HCT116 (cell line): ENCODE measurements at regions not wholly inside any gene's neighbourhood (a gene's known extent, or its start where the extent isn't known, plus 50 kb on each side); places are given as distances from the start of the nearest gene placed in this dataset.

Source experiments
- ATAC-seq: fragments of 200-7000 bp; cut with Tn5 transposase; 2 replicates; pipeline ENCODE4 v1.9.1; 2020; ENCODE audit warnings: mild to moderate bottlenecking, moderate library complexity
- BruUV-seq: library from RNA; stranded (reverse); fragments of 400-500 nt; replicated peaks from 2 replicates; lab custom pipeline; 2021; lab: Mats Ljungman, UMichigan
- CTCF ChIA-PET: fragments of 300-600 bp; sonication (Branson Sonifier 250); formaldehyde crosslinking; loops from one replicate; lab custom pipeline; 2021; ENCODE audit warnings: antibody characterized with exemption; lab: Charles Lee
- POLR2A ChIA-PET: fragments of 300-600, 350-600 bp; sonication (Branson Sonifier 250); formaldehyde crosslinking; loops from one replicate; lab custom pipeline; 2021; ENCODE audit warnings: antibody characterized with exemption; lab: Charles Lee
- RAD21 ChIA-PET, 2 experiments: fragments of 300-600 bp; sonication (Branson Sonifier 250); formaldehyde crosslinking; loops; one replicate each; lab custom pipeline; 2023; ENCODE audit warnings: low total read pairs in 2 of 2; ENCODE audit not compliant: uncharacterized antibody in 2 of 2, unreplicated experiment in 2 of 2, low non-redundant PET in 1 of 2; lab: Charles Lee
- DNase-seq: peaks from one replicate; pipeline ENCODE4 v3.0.0-alpha.2; 2010; ENCODE audit warnings: low read depth, low spot score
- H2AFZ ChIP-seq: fragments of 200-600 bp; shearing (Covaris generic), sonication (generic); 2 replicates; pipeline ENCODE4 v1.6.1; 2017; ENCODE audit warnings: low read depth, mixed run types, mixed read lengths, antibody characterized with exemption, low read length; ENCODE audit not compliant: poor library complexity, severe bottlenecking
- H3K27ac ChIP-seq: 2 replicates; pipeline ENCODE4 v1.5.1; 2012; ENCODE audit warnings: low read depth, low read length
- H3K27me3 ChIP-seq: fragments of 200-600 bp; sonication (generic); 2 replicates; pipeline ENCODE4 v1.6.1; 2016; ENCODE audit warnings: mixed run types, low read length, mixed read lengths; ENCODE audit not compliant: insufficient read depth
- H3K36me3 ChIP-seq, 2 experiments: fragments of 200-500 bp in 1 of 2; fragments of 200-600 bp in 1 of 2; sonication (Bioruptor generic) in 1 of 2; sonication (generic) in 1 of 2; 2 replicates each; pipeline versions ENCODE4 v1.5.1 to v1.6.1; 2014 to 2016; ENCODE audit warnings: low read length in 2 of 2, inconsistent platforms in 1 of 2, mixed read lengths in 1 of 2, mixed run types in 1 of 2; ENCODE audit not compliant: insufficient read depth in 2 of 2, control insufficient read depth in 1 of 2
- H3K4me1 ChIP-seq, 2 experiments: fragments of 200-600 bp in 1 of 2; sonication (generic) in 1 of 2; 2 replicates each; pipeline versions ENCODE4 v1.5.1 to v1.6.1; 2012 to 2017; ENCODE audit warnings: low read length in 2 of 2, inconsistent platforms in 1 of 2, mild to moderate bottlenecking in 1 of 2, mixed read lengths in 1 of 2, mixed run types in 1 of 2, moderate library complexity in 1 of 2; ENCODE audit not compliant: insufficient read depth in 2 of 2, control insufficient read depth in 1 of 2
- H3K4me2 ChIP-seq: fragments of 200-600 bp; sonication (generic); 2 replicates; pipeline ENCODE4 v1.6.1; 2017; ENCODE audit warnings: mixed run types, low read length, mixed read lengths
- H3K4me3 ChIP-seq, 2 experiments: fragments of 200-600 bp in 1 of 2; sonication (generic) in 1 of 2; replicated peaks in 1 of 2; 2 replicates each; pipeline ENCODE4 v1.5.1; 2011 to 2016; ENCODE audit warnings: low read length in 2 of 2, control low read depth in 1 of 2, low read depth in 1 of 2, mild to moderate bottlenecking in 1 of 2, mixed read lengths in 1 of 2, mixed run types in 1 of 2
- H3K79me2 ChIP-seq: fragments of 200-600 bp; sonication (generic); 2 replicates; pipeline ENCODE4 v1.6.1; 2017; ENCODE audit warnings: mild to moderate bottlenecking, mixed run types, low read length, moderate library complexity, mixed read lengths; ENCODE audit not compliant: insufficient read depth
- H3K9ac ChIP-seq: fragments of 200-600 bp; sonication (generic); 2 replicates; pipeline ENCODE4 v1.6.1; 2016; ENCODE audit warnings: low read length, mixed read lengths
- H3K9me2 ChIP-seq: fragments of 200-600 bp; sonication (generic), shearing (Covaris generic); 2 replicates; pipeline ENCODE4 v1.6.1; 2017; ENCODE audit warnings: mixed run types, mild to moderate bottlenecking, moderate library complexity; ENCODE audit not compliant: insufficient read depth
- H3K9me3 ChIP-seq, 2 experiments: fragments of 200-500 bp in 1 of 2; fragments of 200-600 bp in 1 of 2; sonication (Bioruptor generic) in 1 of 2; sonication (generic) in 1 of 2; 2 replicates each; pipeline ENCODE4 v1.6.1; 2014 to 2017; ENCODE audit warnings: low read length in 2 of 2, mixed read lengths in 2 of 2, inconsistent platforms in 1 of 2, low read depth in 1 of 2, mild to moderate bottlenecking in 1 of 2, mixed run types in 1 of 2, moderate library complexity in 1 of 2; ENCODE audit not compliant: control insufficient read depth in 1 of 2, insufficient read depth in 1 of 2
- H4K20me1 ChIP-seq: fragments of 200-600 bp; sonication (generic), shearing (Covaris generic); 2 replicates; pipeline ENCODE4 v1.6.1; 2017; ENCODE audit warnings: mixed run types, mild to moderate bottlenecking, moderate library complexity; ENCODE audit not compliant: insufficient read depth
- ELF1 ChIP-seq: IDR thresholded peaks from 2 replicates; pipeline ENCODE4 v1.6.1; 2012; ENCODE audit warnings: low read depth, borderline replicate concordance
- EZH2phosphoT487 ChIP-seq: fragments of 200-600 bp; IDR thresholded peaks from 2 replicates; pipeline ENCODE4 v1.6.1; 2018; ENCODE audit warnings: antibody characterized with exemption, borderline replicate concordance
- POLR2A ChIP-seq: IDR thresholded peaks from 2 replicates; pipeline ENCODE4 v1.7.0; 2011; ENCODE audit warnings: borderline replicate concordance; ENCODE audit not compliant: insufficient read depth, insufficient read length; ENCODE audit errors: extremely low read depth
- RAD21 ChIP-seq: IDR thresholded peaks from 2 replicates; pipeline ENCODE4 v1.6.1; 2012; ENCODE audit warnings: low read depth, mild to moderate bottlenecking
- SP1 ChIP-seq: IDR thresholded peaks from 2 replicates; pipeline ENCODE4 v1.6.1; 2012; ENCODE audit warnings: low read depth
- SRF ChIP-seq: IDR thresholded peaks from 2 replicates; pipeline ENCODE4 v1.6.1; 2012; ENCODE audit warnings: low read depth
- intact Hi-C: fragments of 100-400 bp; cut with micrococcal nuclease; formaldehyde crosslinking; loops from 2 replicates; pipeline ENCODE4 v1.10.0; 2022
- TF ChIP-seq, protein P1 (sequence below), 3 experiments: fragments of 200-600 bp in 1 of 3; sonication (generic) in 1 of 3; IDR thresholded peaks in 2 of 3; conservative IDR thresholded peaks in 1 of 3; 2 replicates each; pipeline ENCODE4 v1.5.1; 2012 to 2017; ENCODE audit warnings: low read depth in 2 of 3, low read length in 2 of 3, antibody characterized with exemption in 1 of 3, borderline replicate concordance in 1 of 3, control low read depth in 1 of 3, mild to moderate bottlenecking in 1 of 3, mixed read lengths in 1 of 3, mixed run types in 1 of 3, moderate library complexity in 1 of 3; ENCODE audit not compliant: insufficient read depth in 1 of 3
- TF ChIP-seq, protein P2 (sequence below): IDR thresholded peaks from 2 replicates; pipeline ENCODE4 v1.6.1; 2012; ENCODE audit warnings: low read depth
- TF ChIP-seq, protein P3 (sequence below): IDR thresholded peaks from 2 replicates; pipeline ENCODE4 v1.6.1; 2012

GRCh38 chr18:62457877-62458276, 64.9 kb upstream of the ZCCHC2 start:
- Histone ChIP-seq H2AFZ (peak overlapping the region; percentile 46), H3K4me2 (peak overlapping the region; percentile 8; the same call in 1 of the 2 replicates), H3K9ac (no peak overlapping the region), H3K27ac (no peak overlapping the region), H3K4me1 (peaks cover 8 to 22% of the 10 kb centered on the region in 2 experiments), H3K9me3 (no peaks in the 10 kb centered on the region), H4K20me1 (no peaks in the 10 kb centered on the region), H3K36me3 (no peaks in the 10 kb centered on the region), H3K79me2 (no peaks in the 10 kb centered on the region), H3K4me3 (no peak overlapping the region), H3K9me2 (no peaks in the 10 kb centered on the region), H3K27me3 (no peaks in the 10 kb centered on the region)
- RAD21 ChIA-PET: no interaction called here
- no peak for TF ChIP-seq EZH2phosphoT487
- TF ChIP-seq, protein P1, sequence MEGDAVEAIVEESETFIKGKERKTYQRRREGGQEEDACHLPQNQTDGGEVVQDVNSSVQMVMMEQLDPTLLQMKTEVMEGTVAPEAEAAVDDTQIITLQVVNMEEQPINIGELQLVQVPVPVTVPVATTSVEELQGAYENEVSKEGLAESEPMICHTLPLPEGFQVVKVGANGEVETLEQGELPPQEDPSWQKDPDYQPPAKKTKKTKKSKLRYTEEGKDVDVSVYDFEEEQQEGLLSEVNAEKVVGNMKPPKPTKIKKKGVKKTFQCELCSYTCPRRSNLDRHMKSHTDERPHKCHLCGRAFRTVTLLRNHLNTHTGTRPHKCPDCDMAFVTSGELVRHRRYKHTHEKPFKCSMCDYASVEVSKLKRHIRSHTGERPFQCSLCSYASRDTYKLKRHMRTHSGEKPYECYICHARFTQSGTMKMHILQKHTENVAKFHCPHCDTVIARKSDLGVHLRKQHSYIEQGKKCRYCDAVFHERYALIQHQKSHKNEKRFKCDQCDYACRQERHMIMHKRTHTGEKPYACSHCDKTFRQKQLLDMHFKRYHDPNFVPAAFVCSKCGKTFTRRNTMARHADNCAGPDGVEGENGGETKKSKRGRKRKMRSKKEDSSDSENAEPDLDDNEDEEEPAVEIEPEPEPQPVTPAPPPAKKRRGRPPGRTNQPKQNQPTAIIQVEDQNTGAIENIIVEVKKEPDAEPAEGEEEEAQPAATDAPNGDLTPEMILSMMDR (IDR thresholded peaks at IDR 0.05 in 2 of 3, conservative IDR thresholded peaks at IDR 0.05 in 1 of 3; ENCODE audit: borderline replicate concordance in 1 of 3, insufficient read depth in 1 of 3, low read depth in 2 of 3, low read length in 2 of 3): peak in 2 of 3 experiments; percentile 44 to 45; a peak in 4 of 6 replicates
- intact Hi-C loops: loop anchor here (2.0 kb wide), 1 partner anchor 59 kb away; no protein-coding TSS in a partner anchor
- peak; percentile 89 for ATAC-seq
- no peak for DNase-seq
- no TSS peak for BruUV-seq
- CTCF ChIA-PET: interaction anchor here (0.6 to 1.4 kb wide), 4 partner anchors 9 to 32 kb away, joined by 3 to 5 read pairs (median 4); no protein-coding TSS in a partner anchor
- POLR2A ChIA-PET: no interaction called here

DNA sequence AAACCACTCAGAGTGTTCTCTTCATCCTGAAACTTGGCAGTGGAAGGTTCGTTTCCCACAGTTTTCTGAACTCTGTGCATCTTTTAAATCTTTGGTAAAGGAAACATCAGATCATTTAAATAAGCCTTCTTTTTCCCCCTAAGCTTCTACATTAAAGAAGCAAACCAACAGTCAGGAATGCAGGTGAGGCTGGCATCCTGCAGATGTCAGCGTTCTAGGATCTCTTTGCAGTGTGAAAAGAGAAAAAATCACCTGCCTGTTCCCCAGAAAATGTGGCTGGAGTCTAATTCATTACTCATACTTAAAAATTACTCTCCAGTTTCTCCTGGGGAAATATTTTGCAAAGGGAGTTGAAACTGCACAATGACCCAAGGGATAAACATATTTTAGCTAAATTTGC, 64.5 kb upstream of the ZCCHC2 start:
- no peak for DNase-seq
- no peaks in the 10 kb centered on the region for H3K36me3 ChIP-seq
- peak overlapping the region; percentile 46 for H2AFZ ChIP-seq
- H3K4me3 ChIP-seq: no peak overlapping the region
- 0 out of 2 replicates have a peak overlapping the region, but pooled peaks have one; percentile 8 for H3K4me2 ChIP-seq
- POLR2A ChIA-PET: no interaction called here
- H3K9me3 ChIP-seq: no peaks in the 10 kb centered on the region
- intact Hi-C loops: loop anchor here (2.0 kb wide), 1 partner anchor 58 kb away; no protein-coding TSS in a partner anchor
- H3K27ac ChIP-seq: no peak overlapping the region
- no peaks in the 10 kb centered on the region for H3K9me2 ChIP-seq
- RAD21 ChIA-PET: no interaction called here
- H3K9ac ChIP-seq: no peak overlapping the region
- peaks cover 8 to 22% of the 10 kb centered on the region in 2 experiments for H3K4me1 ChIP-seq
- no peaks in the 10 kb centered on the region for H4K20me1 ChIP-seq
- CTCF ChIA-PET: interaction anchor here (0.6 to 1.4 kb wide), 4 partner anchors 8 to 33 kb away, joined by 3 to 5 read pairs (median 4); no protein-coding TSS in a partner anchor
- BruUV-seq: no TSS peak
- no peaks in the 10 kb centered on the region for H3K27me3 ChIP-seq
- ATAC-seq: peak; percentile 69
- no peaks in the 10 kb centered on the region for H3K79me2 ChIP-seq
- TF ChIP-seq POLR2A (no peak), SRF (no peak), SP1 (no peak), RAD21 (peak; percentile 40), EZH2phosphoT487 (no peak), ELF1 (no peak)
- TF ChIP-seq, protein P1 (IDR thresholded peaks at IDR 0.05 in 2 of 3, conservative IDR thresholded peaks at IDR 0.05 in 1 of 3; ENCODE audit: borderline replicate concordance in 1 of 3, insufficient read depth in 1 of 3, low read depth in 2 of 3, low read length in 2 of 3): peak in 2 of 3 experiments; percentile 8 to 31; a peak in 2 of 6 replicates
- TF ChIP-seq, protein P2, sequence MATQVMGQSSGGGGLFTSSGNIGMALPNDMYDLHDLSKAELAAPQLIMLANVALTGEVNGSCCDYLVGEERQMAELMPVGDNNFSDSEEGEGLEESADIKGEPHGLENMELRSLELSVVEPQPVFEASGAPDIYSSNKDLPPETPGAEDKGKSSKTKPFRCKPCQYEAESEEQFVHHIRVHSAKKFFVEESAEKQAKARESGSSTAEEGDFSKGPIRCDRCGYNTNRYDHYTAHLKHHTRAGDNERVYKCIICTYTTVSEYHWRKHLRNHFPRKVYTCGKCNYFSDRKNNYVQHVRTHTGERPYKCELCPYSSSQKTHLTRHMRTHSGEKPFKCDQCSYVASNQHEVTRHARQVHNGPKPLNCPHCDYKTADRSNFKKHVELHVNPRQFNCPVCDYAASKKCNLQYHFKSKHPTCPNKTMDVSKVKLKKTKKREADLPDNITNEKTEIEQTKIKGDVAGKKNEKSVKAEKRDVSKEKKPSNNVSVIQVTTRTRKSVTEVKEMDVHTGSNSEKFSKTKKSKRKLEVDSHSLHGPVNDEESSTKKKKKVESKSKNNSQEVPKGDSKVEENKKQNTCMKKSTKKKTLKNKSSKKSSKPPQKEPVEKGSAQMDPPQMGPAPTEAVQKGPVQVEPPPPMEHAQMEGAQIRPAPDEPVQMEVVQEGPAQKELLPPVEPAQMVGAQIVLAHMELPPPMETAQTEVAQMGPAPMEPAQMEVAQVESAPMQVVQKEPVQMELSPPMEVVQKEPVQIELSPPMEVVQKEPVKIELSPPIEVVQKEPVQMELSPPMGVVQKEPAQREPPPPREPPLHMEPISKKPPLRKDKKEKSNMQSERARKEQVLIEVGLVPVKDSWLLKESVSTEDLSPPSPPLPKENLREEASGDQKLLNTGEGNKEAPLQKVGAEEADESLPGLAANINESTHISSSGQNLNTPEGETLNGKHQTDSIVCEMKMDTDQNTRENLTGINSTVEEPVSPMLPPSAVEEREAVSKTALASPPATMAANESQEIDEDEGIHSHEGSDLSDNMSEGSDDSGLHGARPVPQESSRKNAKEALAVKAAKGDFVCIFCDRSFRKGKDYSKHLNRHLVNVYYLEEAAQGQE: no peak
- TF ChIP-seq, protein P3, sequence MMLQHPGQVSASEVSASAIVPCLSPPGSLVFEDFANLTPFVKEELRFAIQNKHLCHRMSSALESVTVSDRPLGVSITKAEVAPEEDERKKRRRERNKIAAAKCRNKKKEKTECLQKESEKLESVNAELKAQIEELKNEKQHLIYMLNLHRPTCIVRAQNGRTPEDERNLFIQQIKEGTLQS: no peak
